Gastrocnemius medialis (tissue), 4 donors: ENCODE measurements at regions not wholly inside any gene's neighbourhood (a gene's known extent, or its start where the extent isn't known, plus 50 kb on each side); places are given as distances from the start of the nearest gene placed in this dataset.

Experiments
- CTCF ChIP-seq, 5 experiments: fragments of 450-650 bp in 3 of 5; fragments of 200-600 bp in 2 of 5; sonication (generic) in 2 of 5; IDR thresholded peaks in 4 of 5; conservative IDR thresholded peaks in 1 of 5; 1 replicate in 4 of 5; 2 replicates in 1 of 5; pipeline ENCODE4 v1.5.1; 2016 to 2019; ENCODE audit warnings: antibody characterized with exemption in 5 of 5, mild to moderate bottlenecking in 3 of 5, moderate library complexity in 3 of 5
- POLR2A ChIP-seq, 2 donors: fragments of 450-650 bp; IDR thresholded peaks; one replicate each; pipeline ENCODE4 v1.6.1; 2017; ENCODE audit warnings: antibody characterized with exemption in 2 of 2, mild to moderate bottlenecking in 2 of 2, moderate library complexity in 2 of 2

GRCh38 chr15:67004142-67004541 lies 61.3 kb upstream of the SMAD3 start:
- TF ChIP-seq CTCF (IDR thresholded peaks at IDR 0.05 in 4 of 5, conservative IDR thresholded peaks at IDR 0.05 in 1 of 5), result no peak
- no peak for TF ChIP-seq POLR2A (IDR thresholded peaks at IDR 0.05)
